ENCODE measurements at regions not wholly inside any gene's neighbourhood (a gene's known extent, or its start where the extent isn't known, plus 50 kb on each side); places are given as distances from the start of the nearest gene placed in this dataset.

DNA sequence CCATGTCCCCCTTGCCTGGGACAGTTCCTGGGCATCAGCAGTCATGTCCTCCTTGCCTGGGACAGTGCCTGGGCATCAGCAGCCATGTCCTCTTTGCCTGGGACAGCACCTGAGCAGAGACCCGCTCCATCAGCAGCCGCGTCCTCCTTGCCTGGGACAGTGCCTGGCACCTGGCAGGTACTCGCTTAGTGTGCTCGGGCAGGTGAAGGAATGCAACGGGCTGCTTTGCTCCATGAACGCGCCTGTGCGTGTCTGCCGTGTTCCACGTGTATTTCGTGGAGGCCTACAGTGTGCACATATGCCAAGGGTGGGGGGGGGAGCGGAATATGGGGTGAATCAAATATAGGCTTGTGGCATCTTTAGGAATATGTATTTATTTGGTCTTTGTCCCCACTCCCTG lies 1490.7 kb downstream of the TBC1D22A start:
- no peak overlapping the region for H3K4me3 ChIP-seq (ENCODE audit: control insufficient read depth, low read depth, low read length)
- no peak for DNase-seq (ENCODE audit: low read depth)
- TF ChIP-seq, protein P1, sequence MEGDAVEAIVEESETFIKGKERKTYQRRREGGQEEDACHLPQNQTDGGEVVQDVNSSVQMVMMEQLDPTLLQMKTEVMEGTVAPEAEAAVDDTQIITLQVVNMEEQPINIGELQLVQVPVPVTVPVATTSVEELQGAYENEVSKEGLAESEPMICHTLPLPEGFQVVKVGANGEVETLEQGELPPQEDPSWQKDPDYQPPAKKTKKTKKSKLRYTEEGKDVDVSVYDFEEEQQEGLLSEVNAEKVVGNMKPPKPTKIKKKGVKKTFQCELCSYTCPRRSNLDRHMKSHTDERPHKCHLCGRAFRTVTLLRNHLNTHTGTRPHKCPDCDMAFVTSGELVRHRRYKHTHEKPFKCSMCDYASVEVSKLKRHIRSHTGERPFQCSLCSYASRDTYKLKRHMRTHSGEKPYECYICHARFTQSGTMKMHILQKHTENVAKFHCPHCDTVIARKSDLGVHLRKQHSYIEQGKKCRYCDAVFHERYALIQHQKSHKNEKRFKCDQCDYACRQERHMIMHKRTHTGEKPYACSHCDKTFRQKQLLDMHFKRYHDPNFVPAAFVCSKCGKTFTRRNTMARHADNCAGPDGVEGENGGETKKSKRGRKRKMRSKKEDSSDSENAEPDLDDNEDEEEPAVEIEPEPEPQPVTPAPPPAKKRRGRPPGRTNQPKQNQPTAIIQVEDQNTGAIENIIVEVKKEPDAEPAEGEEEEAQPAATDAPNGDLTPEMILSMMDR (IDR thresholded peaks at IDR 0.05; ENCODE audit: control insufficient read depth, insufficient read depth, low read depth, low read length, missing control alignments) = no peak

DNA sequence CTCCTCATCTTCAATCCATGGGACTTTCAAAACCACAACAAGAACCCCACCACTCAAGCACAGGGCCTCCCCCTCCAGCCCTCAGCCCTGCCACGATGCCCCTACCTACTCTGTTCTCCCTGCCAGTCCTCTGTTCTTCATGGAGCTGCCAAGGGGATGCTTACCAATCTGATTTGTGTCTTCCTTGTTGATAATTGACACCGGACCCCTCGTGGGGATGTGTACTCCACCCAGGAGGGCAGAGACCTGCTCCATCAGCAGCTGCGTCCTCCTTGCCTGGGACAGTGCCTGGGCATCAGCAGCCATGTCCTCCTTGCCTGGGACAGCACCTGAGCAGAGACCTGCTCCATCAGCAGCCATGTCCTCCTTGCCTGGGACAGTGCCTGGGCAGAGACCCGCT lies 1489.2 kb downstream of the TBC1D22A start:
- no peak for DNase-seq (ENCODE audit: low read depth)
- TF ChIP-seq, protein P1 (IDR thresholded peaks at IDR 0.05; ENCODE audit: control insufficient read depth, insufficient read depth, low read depth, low read length, missing control alignments) = no peak
- H3K4me3 ChIP-seq (ENCODE audit: control insufficient read depth, low read depth, low read length) = no peak overlapping the region

DNA sequence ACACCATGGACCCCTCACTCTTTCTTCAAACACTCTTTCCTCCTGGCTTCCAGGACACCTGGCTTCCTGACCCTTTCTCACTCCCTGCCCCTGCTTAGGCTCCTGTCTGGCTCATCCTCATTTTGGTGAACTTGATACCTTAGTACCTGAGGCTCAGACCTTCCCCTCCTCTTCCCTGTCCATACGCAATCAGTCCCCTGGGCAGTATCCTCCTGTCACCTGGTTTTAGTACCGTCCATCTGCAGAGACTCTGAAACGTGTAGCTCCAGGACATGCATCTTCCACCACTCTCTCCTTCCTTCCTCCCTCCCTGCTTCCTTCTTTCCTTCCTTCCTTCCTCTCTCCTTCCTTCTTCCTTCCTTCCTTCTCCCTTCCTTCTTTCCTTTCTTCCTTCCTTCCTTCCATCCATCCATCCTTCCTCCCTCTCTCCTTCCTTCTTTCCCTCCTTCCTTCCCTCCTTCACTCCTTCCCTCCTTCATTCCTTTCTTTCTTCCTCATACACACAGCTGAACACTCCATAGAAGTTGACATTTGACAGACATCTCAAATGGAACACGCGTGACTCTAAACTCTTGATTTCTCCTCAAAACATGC lies 1488.6 kb downstream of the TBC1D22A start:
- H3K4me3 ChIP-seq (ENCODE audit: control insufficient read depth, low read depth, low read length) = no peak overlapping the region
- no peak for DNase-seq (ENCODE audit: low read depth)
- TF ChIP-seq, protein P1 (IDR thresholded peaks at IDR 0.05; ENCODE audit: control insufficient read depth, insufficient read depth, low read depth, low read length, missing control alignments) = no peak

DNA sequence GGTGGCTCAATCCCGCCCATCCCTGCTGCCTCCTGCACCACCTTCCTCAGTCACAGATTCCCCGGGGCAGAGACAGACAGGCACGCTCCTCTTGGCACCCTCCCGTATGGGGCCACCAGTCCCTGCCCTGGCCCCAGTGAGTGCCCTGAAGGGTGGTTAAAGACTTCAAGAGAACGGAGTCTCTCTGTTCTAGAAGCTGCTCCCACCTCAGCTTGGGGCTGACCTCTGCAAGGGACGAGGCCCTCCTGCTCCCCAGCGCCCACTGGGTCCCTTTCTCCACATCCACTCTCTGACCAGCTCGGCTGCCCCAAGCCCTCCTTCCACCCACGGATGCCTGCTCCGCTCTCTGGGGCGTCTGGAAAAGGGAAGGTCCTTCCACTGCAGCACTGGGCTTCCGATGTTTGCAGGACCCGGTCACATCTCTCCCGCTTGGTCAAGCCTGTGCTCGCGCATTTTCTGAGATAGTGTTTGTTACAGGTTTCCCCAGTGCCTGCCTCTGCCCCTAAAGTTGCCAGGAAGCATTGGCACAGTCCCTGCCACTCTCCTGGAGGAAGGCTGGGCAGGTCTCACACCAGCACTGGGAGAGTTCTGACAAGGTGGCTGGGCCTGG lies 1487.9 kb downstream of the TBC1D22A start:
- DNase-seq (ENCODE audit: low read depth) = no peak
- no peak overlapping the region for H3K4me3 ChIP-seq (ENCODE audit: control insufficient read depth, low read depth, low read length)
- TF ChIP-seq, protein P1 (IDR thresholded peaks at IDR 0.05; ENCODE audit: control insufficient read depth, insufficient read depth, low read depth, low read length, missing control alignments) = no peak

DNA sequence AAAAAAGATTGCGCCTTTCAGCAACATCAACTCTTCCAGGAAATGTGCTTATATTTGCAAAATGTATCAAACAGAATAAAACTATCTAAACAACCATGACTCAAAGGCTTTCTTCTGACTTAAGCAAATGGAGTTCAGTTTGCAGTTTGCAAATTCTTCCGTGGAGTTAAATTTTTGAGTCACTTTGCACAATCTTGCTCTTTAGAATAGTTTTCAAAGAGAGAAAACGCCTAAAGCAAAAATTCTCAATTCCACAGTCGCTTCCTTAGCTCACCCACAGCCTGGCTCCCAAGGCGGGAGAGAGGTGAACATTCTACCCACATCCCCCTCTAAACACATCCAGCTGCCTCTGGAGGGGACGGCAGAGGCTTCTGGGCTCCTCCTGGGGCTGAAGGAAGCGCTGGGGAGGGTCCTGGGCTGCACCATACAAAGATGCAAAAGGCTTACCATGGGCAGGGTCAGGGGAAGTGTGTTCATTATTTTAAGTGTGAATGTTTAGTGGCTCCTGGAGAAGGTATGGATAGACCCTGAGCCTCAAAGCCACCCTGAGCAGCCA lies 1487.3 kb downstream of the TBC1D22A start:
- TF ChIP-seq, protein P1 (IDR thresholded peaks at IDR 0.05; ENCODE audit: control insufficient read depth, insufficient read depth, low read depth, low read length, missing control alignments) = no peak
- DNase-seq (ENCODE audit: low read depth) = no peak
- H3K4me3 ChIP-seq (ENCODE audit: control insufficient read depth, low read depth, low read length) = no peak overlapping the region

DNA sequence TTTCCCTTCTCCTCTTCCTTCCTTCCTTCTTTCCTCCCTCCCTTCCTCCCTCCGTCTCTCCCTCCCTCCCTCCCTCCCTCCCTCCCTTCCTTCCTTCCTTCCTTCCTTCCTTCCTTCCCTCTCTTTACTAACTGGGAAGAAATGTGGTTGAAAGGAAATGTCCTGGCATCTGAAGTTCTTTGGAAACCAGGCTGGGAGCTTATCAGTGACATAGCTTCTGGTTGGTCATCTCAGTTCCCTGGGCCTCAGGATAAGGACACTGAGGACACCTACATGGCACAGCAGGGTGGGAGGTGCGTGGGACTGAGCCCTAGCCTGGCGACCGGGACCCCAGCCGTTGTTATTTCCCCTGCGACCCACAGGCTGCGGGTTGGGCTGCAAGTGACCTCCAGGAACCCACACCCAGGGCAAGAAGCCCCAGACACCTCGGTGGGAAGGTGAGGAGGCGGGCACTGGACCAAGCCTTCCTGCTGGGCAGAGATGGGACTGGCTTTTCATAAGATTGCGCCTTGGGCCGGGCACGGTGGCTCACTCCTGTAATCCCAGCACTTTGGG lies 1486.5 kb downstream of the TBC1D22A start:
- H3K4me3 ChIP-seq (ENCODE audit: control insufficient read depth, low read depth, low read length) = no peak overlapping the region
- DNase-seq (ENCODE audit: low read depth) = no peak
- TF ChIP-seq, protein P1 (IDR thresholded peaks at IDR 0.05; ENCODE audit: control insufficient read depth, insufficient read depth, low read depth, low read length, missing control alignments) = no peak

Data from AG09309 (cell line).